DMS79 (cell line): ENCODE measurements at regions not wholly inside any gene's neighbourhood (a gene's known extent, or its start where the extent isn't known, plus 50 kb on each side); places are given as distances from the start of the nearest gene placed in this dataset.

ENCODE experiments used
- DNase-seq: peaks from one replicate; lab custom pipeline; 2025; lab: John Stamatoyannopoulos, UW

DNA sequence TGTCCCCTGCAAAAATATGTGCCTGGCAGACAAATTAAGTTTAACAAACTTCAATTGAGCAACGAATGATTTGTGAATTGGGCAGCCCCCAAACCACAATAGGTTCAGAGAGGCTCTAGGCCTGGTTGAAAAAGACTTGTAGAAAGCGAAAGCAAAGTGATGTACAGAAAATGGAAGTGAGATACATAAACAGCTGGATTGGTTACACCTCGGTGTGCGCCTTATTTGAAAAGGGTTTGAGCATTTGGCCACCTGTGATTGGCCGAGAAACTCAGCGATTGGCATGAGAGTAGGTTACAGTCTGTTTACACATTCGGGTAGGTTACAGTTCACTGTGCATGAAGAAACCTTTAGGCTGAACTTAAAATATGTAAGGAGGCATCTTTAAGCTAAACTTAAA, 136.9 kb downstream of the CD83 start:
- DNase-seq = no peak

- no peak for DNase-seq
These were observed 138.3 kb downstream of the CD83 start for GRCh38 chr6:14255916-14256315.

GRCh38 chr6:14258117-14258516, 140.5 kb downstream of the CD83 start:
- DNase-seq = no peak

- no peak for DNase-seq
These were observed 141.4 kb downstream of the CD83 start for GRCh38 chr6:14258695-14259593.

GRCh38 chr6:14259594-14260152, 142.1 kb downstream of the CD83 start:
- DNase-seq = no peak

DNA sequence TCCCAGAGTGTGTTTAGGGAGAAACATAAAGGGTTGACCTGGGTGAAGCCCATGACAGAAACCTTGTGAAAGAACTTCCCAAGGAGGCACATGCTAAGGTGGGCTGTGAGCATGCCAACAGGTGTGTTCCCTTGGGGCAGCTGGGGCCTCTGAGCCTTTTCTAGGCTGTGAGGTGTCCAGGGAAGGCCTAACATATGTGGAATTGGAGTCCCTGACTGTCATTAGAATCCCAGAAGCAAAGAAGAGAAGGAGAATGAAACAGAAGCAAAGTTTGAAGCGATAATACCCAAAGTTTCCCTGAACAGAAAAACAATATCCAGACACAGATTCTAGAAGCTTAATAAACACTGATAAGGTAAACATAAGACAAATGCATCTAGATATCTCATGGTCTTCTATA, 143.3 kb downstream of the CD83 start:
- DNase-seq = no peak

- DNase-seq = no peak
These were observed 146.4 kb downstream of the CD83 start for GRCh38 chr6:14263881-14264424.

DNA sequence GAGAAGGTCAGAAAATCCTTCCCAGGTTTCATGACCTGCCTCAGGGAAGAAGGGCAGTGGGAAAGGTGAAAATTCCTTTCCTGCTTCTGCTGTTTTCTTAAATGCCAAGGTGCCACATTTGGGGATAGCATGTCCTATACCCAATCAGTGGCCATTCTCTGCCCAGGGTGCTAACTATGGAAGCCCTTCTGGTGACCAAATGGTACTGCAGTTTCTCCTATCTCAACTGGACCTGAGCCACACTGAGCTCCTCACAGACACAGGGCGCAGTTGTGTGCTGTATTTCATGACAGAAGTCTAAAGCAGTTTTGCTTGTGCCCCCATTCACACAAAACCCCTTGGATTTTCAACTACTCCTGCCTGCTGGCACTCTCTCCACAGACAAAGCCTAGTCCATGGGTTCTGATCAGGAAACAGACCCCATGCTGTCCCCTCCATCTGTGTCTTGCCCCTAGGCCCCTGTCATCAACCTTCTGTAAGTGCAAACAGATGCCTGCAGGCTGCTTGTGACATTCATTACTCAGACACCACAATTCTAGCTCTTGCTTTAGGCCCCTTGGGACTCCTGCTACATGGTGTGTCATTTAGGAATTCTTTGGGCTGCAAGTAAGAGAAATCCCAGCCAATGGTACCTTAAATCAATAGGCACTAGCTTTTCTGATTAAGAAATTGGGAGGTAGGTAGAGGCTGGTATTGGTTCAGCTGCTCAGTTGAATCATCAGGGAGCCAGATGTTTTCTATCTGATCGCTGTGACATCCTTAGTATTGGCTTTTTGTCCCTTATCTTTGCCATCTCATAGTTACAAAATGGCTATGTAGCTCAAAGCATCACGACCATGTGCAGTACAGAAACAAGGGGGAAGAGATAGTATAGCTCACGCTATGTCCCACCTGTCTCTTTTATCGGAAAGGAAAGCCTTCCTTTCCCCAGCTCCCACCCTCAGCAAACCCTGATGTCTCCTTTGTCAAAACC, 147.8 kb downstream of the CD83 start:
- no peak for DNase-seq

- DNase-seq = no peak
These were observed 148.7 kb downstream of the CD83 start for GRCh38 chr6:14266266-14266665.

DNA sequence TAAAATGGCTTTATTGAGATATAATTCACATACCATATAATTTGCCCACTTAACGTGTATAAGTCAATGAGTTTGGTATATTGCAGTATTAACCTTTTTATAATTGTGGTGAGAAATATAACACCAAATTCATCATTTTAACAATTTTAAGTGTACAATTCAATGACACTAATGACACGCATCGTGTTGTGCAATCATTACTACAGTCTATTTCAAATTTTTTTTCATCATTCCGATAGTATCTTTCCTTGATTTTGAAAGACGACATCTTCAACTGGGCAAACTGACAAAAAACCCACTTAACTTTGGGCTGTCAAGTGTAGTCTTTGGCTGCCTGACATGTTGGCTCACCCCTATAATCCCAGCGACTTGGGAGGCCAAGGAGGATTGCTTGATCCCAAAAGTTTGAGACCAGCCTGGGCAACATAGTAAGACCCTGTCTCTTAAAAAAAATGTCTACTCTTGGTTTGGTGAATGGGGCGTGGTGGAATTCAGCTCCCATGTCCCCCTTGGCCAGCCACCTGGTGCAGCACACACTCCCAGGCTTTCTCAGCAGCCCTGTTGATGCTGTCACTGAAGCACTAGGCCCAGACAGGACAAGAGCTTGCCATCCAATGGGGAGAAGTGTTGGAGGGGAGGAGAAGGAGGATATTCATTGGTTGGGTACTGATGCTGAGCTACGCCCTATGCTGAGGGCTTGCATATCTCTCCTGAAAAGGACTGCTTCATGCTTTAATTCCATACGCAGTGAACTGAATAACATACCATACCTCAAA, 150.5 kb downstream of the CD83 start:
- no peak for DNase-seq

DNA sequence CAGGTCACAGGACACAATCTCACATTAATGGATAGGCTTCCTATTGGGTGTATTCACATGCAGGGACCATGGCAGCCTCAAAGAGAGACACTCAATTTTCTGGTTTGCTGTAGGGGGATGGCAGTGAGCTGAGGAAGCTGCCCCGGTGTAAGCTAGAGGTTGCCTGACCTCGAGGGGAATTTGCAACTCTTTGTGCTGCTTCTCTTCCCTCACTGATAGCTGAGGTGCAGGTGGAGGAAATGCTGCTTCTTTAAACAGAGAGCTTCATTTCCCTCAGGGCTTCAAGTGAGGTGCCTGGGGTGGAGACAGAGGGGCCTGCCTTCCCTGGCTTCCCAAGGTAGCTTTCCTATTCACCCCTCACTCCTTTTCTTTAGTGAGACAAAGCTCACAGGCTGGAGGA, 151.9 kb downstream of the CD83 start:
- DNase-seq = no peak

DNA sequence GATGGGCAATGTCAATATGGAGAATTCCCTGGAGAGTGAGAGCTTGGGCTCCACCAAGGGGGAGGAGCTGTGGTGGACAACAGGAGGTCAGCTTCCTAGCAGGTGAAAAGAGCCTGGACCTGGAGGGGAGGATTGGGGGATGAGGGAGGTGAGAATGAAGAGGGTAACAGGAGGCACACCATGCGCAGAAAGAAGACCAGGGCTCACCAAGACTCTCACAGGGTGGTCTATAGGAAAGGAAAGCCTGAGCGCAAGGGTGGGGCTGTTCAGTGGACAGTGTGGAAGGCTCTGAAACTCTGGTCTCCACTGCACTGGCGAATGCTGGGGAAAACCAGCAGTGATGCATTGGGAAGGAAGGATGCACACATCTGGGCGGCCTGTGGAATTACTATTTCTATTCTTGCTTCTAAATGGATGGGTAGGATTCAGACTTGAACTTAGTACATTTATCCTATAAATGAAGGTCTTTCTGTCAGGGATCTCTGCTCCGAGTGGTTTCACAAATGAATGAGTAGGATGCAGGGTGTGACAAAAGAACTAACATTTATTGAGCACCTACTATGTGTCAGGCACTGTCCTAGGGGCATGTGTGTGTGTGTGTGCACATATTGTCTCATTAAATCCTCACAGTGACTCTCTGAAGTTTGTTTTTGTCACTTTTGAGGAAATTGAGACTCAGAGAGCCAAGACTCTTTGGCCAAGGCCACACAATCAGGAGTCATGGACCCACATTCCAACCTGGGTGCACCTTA, 152.7 kb downstream of the CD83 start:
- no peak for DNase-seq

DNA sequence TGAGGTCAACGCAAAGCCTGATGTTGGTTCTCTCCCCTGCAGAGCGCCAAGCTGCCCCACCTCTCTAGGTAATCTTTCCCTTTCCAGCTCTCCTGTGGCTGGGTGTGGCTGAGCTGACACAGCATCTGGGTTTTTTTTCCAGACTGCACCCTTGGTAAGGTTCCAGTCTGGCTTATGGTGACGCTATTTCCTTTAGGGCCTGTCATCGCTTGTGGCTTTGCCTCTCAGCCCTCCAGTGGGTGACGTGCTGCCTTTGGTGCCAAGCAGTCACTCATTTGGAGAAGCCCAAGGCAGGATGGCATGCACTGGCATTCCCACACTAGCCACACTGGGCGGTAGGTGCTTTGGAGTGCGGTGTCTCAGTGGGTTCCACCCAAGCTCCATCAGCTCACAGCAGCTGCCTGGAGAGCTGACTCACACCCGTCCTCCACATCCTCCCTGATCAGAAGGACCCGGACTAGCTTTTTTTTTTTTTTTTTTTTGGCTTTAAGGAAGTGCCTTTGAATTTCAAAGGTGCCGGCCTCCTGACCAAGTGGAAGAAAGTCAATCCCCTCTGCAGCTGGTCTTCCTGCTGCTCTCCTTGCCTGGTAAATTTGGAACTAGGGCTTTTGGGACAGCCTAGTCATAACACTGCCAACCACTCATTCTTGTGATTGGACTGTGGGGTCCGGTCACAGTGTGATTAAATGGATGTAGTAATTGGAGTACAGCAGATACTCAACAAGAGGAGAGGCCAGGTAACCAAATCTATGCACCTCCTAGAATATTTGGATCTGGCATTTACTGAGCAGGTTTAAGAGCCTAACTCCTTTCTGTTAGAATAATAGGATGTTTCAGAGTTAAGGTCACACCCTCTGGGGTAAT, 153.6 kb downstream of the CD83 start:
- DNase-seq = no peak

GRCh38 chr6:14271789-14272736, 154.5 kb downstream of the CD83 start:
- DNase-seq = no peak

GRCh38 chr6:14272737-14273085, 155.1 kb downstream of the CD83 start:
- DNase-seq = no peak

DNA sequence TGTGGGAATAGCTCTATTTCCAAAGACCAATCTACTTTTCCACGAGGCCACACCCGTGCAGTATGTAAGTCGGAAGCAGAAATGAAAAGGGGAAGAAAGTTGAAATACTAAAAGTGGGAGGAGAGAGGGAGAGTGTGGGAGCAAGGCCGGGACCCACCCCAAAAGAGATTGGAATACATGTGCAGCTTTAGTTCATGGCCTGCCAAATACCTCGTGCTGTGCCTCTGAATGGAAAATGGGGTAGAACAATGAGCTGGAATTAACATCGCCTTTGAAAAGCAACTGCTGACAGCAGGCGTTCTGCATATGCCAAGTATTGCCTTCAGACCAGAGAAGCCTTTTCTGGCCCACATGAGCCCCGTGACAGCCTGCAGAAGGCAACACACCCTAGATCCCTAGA, 155.6 kb downstream of the CD83 start:
- no peak for DNase-seq

DNA sequence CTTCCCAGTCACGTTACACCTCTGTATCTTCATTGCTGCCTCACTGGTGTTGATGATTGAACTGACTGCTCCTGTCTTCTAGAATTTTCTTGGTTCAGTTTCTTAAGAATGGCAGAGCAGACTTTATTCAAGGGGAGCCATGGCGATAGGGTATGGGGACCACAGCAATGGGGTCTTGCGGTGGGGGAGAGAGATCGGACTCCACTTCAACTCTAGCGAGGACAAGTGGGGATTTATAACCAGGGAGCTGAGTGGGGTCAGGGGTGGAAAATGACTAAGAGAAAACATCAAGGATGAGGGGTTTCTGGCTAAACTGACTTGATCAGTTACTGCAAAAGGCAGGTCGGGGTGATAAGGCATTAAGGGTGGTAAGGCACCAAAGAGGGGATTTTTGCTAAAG, 156.4 kb downstream of the CD83 start:
- DNase-seq = no peak
